WTC11 (cell line): ENCODE measurements at regions not wholly inside any gene's neighbourhood (a gene's known extent, or its start where the extent isn't known, plus 50 kb on each side); places are given as distances from the start of the nearest gene placed in this dataset.

Experiments used
- ATF1 ChIP-seq: sonication (generic); formaldehyde crosslinking; IDR thresholded peaks from 2 replicates; pipeline ENCODE4 v1.8.1; 2023; ENCODE audit warnings: mild to moderate bottlenecking, moderate library complexity, missing genetic modification reagents
- ATF2 ChIP-seq: sonication (generic); formaldehyde crosslinking; IDR thresholded peaks from 2 replicates; pipeline ENCODE4 v1.8.1; 2022; ENCODE audit warnings: low read depth, missing genetic modification reagents, borderline replicate concordance
- CTCF ChIP-seq: fragments of 200-600 bp; IDR thresholded peaks from 2 replicates; pipeline ENCODE4 v1.8.0; 2022; ENCODE audit warnings: antibody characterized with exemption
- E2F1 ChIP-seq: sonication (generic); formaldehyde crosslinking; IDR thresholded peaks from 2 replicates; pipeline ENCODE4 v1.8.0; 2022; ENCODE audit warnings: mild to moderate bottlenecking, missing genetic modification reagents
- FOXJ3 ChIP-seq: sonication (generic); formaldehyde crosslinking; IDR thresholded peaks from 2 replicates; pipeline ENCODE4 v1.9.0; 2021; ENCODE audit warnings: missing genetic modification reagents, mild to moderate bottlenecking, borderline replicate concordance
- HMGXB4 ChIP-seq: sonication (generic); formaldehyde crosslinking; IDR thresholded peaks from 2 replicates; pipeline ENCODE4 v1.8.1; 2023; ENCODE audit warnings: mild to moderate bottlenecking, moderate library complexity, missing genetic modification reagents
- IRF1 ChIP-seq: sonication (generic); formaldehyde crosslinking; IDR thresholded peaks from 2 replicates; pipeline ENCODE4 v1.8.0; 2023; ENCODE audit warnings: missing genetic modification reagents
- JUN ChIP-seq: sonication (generic); formaldehyde crosslinking; IDR thresholded peaks from 2 replicates; pipeline ENCODE4 v1.8.0; 2023; ENCODE audit warnings: mild to moderate bottlenecking, missing genetic modification reagents
- MAX ChIP-seq: sonication (generic); formaldehyde crosslinking; IDR thresholded peaks from 2 replicates; pipeline ENCODE4 v1.8.0; 2022; ENCODE audit warnings: mild to moderate bottlenecking, missing genetic modification reagents
- MYBL2 ChIP-seq: sonication (generic); formaldehyde crosslinking; IDR thresholded peaks from 2 replicates; pipeline ENCODE4 v1.8.1; 2023; ENCODE audit warnings: mild to moderate bottlenecking, moderate library complexity, missing genetic modification reagents
- PREB ChIP-seq: sonication (generic); formaldehyde crosslinking; IDR thresholded peaks from 2 replicates; pipeline ENCODE4 v1.8.1; 2022; ENCODE audit warnings: mild to moderate bottlenecking, missing genetic modification reagents, moderate library complexity, borderline replicate concordance
- ZNF121 ChIP-seq: sonication (generic); formaldehyde crosslinking; IDR thresholded peaks from 2 replicates; pipeline ENCODE4 v1.8.0; 2023; ENCODE audit warnings: missing genetic modification reagents
- ZNF232 ChIP-seq: sonication (generic); formaldehyde crosslinking; IDR thresholded peaks from 2 replicates; pipeline ENCODE4 v1.8.0; 2022; ENCODE audit warnings: mild to moderate bottlenecking, missing genetic modification reagents
- ZNF512 ChIP-seq: sonication (generic); formaldehyde crosslinking; IDR thresholded peaks from 2 replicates; pipeline ENCODE4 v1.8.1; 2022; ENCODE audit warnings: missing genetic modification reagents, borderline replicate concordance

- TF ChIP-seq CTCF (no peak), ZNF232 (CRISPR knock-in tag) (no peak), E2F1 (no peak), JUN (no peak), FOXJ3 (CRISPR knock-in tag) (no peak), ZNF512 (no peak), MAX (no peak), PREB (no peak), MYBL2 (no peak), ATF1 (CRISPR knock-in tag) (no peak), ZNF121 (CRISPR knock-in tag) (no peak), HMGXB4 (no peak), IRF1 (CRISPR knock-in tag) (no peak), ATF2 (CRISPR knock-in tag) (no peak)
Measured at GRCh38 chr2:180924063-180924462, 56.3 kb upstream of the UBE2E3 start.
